ENCODE measurements at regions not wholly inside any gene's neighbourhood (a gene's known extent, or its start where the extent isn't known, plus 50 kb on each side); places are given as distances from the start of the nearest gene placed in this dataset.

- no peak for TF ChIP-seq POLR2A (IDR thresholded peaks at IDR 0.05; ENCODE audit: low read length)
- no peak for TF ChIP-seq GATA1 (IDR thresholded peaks at IDR 0.05; ENCODE audit: low read depth, low read length)
Measured at GRCh38 chr13:84044805-84045204, 162.5 kb upstream of the SLITRK1 start.

All from erythroblast (primary cell).